Lower lobe of right lung (tissue), 2 donors: ENCODE measurements at regions not wholly inside any gene's neighbourhood (a gene's known extent, or its start where the extent isn't known, plus 50 kb on each side); places are given as distances from the start of the nearest gene placed in this dataset.

Experiments
- ATAC-seq, 2 donors: fragments of 200-7000 bp; cut with Tn5 transposase; one replicate each; pipeline ENCODE4 v1.9.1; 2020 to 2022; ENCODE audit warnings: mild to moderate bottlenecking in 2 of 2, moderate library complexity in 2 of 2
- DNase-seq: peaks from one replicate; pipeline ENCODE4 v3.0.0-alpha.2; 2020
- H3K27ac ChIP-seq: fragments of 200-600 bp; one replicate; pipeline ENCODE4 v1.8.0; 2022
- H3K27me3 ChIP-seq: fragments of 200-600 bp; one replicate; pipeline ENCODE4 v1.8.0; 2022; ENCODE audit warnings: low read depth
- H3K36me3 ChIP-seq: fragments of 200-600 bp; one replicate; pipeline ENCODE4 v1.8.0; 2022; ENCODE audit warnings: mild to moderate bottlenecking
- H3K4me1 ChIP-seq: fragments of 200-600 bp; one replicate; pipeline ENCODE4 v1.8.0; 2022
- H3K4me3 ChIP-seq: fragments of 200-600 bp; one replicate; pipeline ENCODE4 v1.8.0; 2022; ENCODE audit warnings: mild to moderate bottlenecking
- H3K9me3 ChIP-seq: fragments of 200-600 bp; one replicate; pipeline ENCODE4 v1.8.0; 2022
- intact Hi-C: fragments of 100-400 bp; cut with DNase I; formaldehyde crosslinking; loops from one replicate; pipeline ENCODE4 v1.11.0; 2022
- TF ChIP-seq, protein P1 (sequence below): fragments of 200-600 bp; IDR thresholded peaks from one replicate; pipeline ENCODE4 v1.8.0; 2022; ENCODE audit warnings: antibody characterized with exemption, mild to moderate bottlenecking
- donor health status: DM: no; HTN: yes; CAD: no; lungs with severe emphysema.

DNA sequence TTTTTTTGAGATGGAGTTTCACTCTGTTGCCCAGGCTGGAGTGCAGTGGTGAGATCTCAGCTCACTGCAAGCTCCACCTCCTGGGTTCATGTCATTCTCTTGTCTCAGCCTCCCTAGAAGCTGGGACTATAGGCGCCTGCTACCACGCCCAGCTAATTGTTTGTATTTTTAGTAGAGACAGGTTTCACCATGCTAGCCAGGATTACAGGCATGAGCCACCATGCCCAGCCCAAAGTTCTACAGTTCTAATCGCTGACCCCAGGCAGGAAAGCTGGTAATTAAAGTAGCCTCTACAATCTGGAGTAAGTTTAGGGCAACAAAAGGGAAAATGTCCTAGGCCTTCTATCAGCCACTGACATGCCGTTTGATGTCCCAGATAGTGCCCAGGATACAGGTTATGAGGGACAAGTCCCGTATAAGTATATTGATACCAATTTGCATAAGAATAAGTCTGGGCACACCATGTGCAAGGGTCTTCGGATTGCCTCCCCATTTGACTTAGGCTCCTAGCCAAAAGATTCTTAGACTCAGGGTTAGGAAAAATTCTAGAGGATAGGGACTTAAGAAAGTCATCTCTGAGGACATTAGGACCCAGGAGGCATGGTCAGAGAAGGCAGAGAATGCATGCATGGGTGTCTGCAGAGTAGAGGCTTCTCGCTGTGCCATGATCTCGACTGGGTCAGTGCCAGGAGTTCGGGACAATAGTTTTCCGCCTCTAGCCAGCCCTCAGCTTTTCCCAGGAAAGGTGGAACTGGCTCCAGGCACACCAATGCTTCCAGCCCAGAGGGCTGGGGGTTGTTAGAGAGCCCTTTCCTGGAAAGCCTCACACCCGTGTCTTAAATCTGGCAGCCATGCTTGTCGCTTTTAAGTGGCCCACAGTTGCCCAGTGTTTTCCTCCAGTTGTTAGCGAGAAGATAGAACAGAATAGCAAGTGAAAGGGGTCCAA lies 1111.1 kb downstream of the TAF11L14 start:
- peaks cover 4% of the 10 kb centered on the region for H3K4me1 ChIP-seq
- no peaks in the 10 kb centered on the region for H3K9me3 ChIP-seq
- intact Hi-C loops = no loop called here
- TF ChIP-seq, protein P1, sequence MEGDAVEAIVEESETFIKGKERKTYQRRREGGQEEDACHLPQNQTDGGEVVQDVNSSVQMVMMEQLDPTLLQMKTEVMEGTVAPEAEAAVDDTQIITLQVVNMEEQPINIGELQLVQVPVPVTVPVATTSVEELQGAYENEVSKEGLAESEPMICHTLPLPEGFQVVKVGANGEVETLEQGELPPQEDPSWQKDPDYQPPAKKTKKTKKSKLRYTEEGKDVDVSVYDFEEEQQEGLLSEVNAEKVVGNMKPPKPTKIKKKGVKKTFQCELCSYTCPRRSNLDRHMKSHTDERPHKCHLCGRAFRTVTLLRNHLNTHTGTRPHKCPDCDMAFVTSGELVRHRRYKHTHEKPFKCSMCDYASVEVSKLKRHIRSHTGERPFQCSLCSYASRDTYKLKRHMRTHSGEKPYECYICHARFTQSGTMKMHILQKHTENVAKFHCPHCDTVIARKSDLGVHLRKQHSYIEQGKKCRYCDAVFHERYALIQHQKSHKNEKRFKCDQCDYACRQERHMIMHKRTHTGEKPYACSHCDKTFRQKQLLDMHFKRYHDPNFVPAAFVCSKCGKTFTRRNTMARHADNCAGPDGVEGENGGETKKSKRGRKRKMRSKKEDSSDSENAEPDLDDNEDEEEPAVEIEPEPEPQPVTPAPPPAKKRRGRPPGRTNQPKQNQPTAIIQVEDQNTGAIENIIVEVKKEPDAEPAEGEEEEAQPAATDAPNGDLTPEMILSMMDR = no peak
- H3K36me3 ChIP-seq = no peaks in the 10 kb centered on the region
- DNase-seq = no peak
- ATAC-seq = peak; percentile 59 to 69
- peak overlapping the region; percentile 59 for H3K4me3 ChIP-seq
- peak overlapping the region; percentile 80 for H3K27ac ChIP-seq
- no peaks in the 10 kb centered on the region for H3K27me3 ChIP-seq

DNA sequence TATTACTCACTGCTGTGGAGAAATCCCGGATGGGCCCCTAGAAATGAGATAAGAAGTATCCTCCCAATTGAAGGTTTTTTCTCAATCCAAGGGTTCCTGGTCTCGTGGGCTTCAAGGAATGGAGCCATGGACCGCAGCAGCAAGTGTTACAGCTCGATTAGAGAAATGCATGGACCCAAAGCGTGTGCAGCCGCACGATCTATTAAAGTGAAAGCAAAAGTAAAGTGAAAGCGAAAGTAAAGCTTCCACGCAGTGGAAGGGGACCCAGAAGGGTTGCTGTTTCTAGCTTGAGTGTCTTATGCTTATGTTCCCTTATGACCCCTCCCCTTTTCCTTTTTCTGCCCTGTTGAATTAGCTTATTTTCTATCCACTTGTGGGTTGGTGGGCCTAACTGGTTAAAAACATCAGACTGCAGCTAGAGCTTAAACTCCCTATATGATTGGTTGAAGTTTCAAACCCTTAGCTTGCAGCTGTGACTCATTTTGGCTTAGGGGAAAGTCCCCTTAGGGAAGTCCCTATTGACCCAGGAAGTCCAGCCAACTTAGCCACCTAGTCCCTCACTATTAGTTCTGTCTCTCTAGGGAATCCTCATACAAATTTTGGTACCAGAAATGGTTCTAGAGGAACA lies 1111.8 kb downstream of the TAF11L14 start:
- H3K36me3 ChIP-seq = no peaks in the 10 kb centered on the region
- H3K4me1 ChIP-seq = peaks cover 4% of the 10 kb centered on the region
- TF ChIP-seq, protein P1 = no peak
- no peaks in the 10 kb centered on the region for H3K27me3 ChIP-seq
- DNase-seq = no peak
- peak overlapping the region; percentile 59 for H3K4me3 ChIP-seq
- ATAC-seq = peak; percentile 78 to 86
- no peaks in the 10 kb centered on the region for H3K9me3 ChIP-seq
- peak overlapping the region; percentile 80 for H3K27ac ChIP-seq
- intact Hi-C loops = no loop called here

DNA sequence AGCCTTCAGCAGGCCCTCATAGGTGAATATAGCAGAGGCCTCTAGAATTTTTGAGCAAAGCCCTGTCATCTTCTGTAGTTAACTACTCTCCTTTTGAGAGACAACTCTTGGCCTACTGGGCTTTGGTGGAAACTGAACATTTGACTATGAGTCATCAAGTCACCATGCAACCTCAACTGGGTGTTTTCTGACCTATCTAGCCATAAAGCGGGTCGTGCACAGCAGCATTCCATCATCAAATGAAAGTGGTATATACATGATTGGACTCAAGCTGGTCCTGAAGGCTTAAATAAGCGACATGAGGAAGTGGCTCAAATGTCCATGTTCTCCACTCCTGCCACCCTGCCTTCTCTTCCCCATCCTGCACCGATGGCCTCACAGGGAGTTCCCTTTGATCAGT lies 1115.5 kb downstream of the TAF11L14 start:
- intact Hi-C loops = no loop called here
- H3K36me3 ChIP-seq = no peaks in the 10 kb centered on the region
- H3K4me1 ChIP-seq = peaks cover 4% of the 10 kb centered on the region
- H3K27ac ChIP-seq = no peak overlapping the region
- ATAC-seq = no peak
- no peak overlapping the region for H3K4me3 ChIP-seq
- no peak for DNase-seq
- no peaks in the 10 kb centered on the region for H3K9me3 ChIP-seq
- TF ChIP-seq, protein P1 = no peak
- H3K27me3 ChIP-seq = no peaks in the 10 kb centered on the region

DNA sequence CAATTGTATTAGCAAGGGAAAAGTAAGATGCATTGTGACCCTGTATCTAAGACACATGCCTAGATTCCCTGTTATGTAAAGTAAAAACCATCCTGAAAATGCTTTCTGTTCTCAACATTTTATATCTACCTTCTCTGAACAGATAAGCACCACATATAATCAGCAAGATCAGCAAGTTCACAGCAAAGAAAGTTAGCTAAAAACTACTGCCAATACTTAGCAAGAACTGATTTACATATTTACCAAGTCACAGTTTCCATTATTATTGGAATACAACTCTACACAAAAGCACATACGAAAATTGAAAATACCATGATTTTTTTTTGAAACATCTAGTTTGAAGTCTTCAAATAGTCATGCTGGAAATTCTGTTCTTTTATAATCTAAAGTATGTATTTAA lies 1118.1 kb downstream of the TAF11L14 start:
- Histone ChIP-seq H3K4me1 (no peaks in the 10 kb centered on the region), H3K27ac (no peak overlapping the region), H3K27me3 (no peaks in the 10 kb centered on the region), H3K9me3 (no peaks in the 10 kb centered on the region), H3K36me3 (no peaks in the 10 kb centered on the region), H3K4me3 (no peak overlapping the region)
- ATAC-seq (no peak), DNase-seq (no peak)
- TF ChIP-seq, protein P1 = no peak
- intact Hi-C loops = no loop called here

DNA sequence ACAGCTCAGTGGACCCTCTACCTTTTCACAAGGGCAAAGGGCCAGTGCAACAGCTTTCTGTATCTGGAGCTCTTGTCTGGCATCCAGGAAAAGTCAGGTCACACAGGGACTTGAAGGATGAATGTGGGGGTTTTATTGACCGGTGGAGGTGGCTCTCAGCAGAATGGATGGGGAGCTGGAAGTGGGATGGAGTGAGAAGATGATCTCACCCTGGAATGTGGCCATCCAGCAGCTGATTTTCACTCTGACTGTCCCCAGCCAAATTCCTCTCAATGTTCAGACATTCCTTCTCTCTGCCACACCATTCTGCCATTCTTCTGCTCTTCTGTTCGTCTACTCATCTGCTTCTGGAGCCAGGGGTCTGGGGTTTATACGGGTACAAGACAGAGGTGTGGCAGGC lies 1119.9 kb downstream of the TAF11L14 start:
- H3K36me3 ChIP-seq = no peaks in the 10 kb centered on the region
- H3K4me3 ChIP-seq = no peak overlapping the region
- intact Hi-C loops = no loop called here

More for the DNA sequence above, 1119.9 kb downstream of the TAF11L14 start:
- TF ChIP-seq, protein P1 = no peak
- ATAC-seq = no peak
- Histone ChIP-seq H3K4me1 (no peaks in the 10 kb centered on the region), H3K27me3 (no peaks in the 10 kb centered on the region), H3K9me3 (no peaks in the 10 kb centered on the region), H3K27ac (no peak overlapping the region)
- no peak for DNase-seq
